Spinal cord (tissue), 9 donors: ENCODE measurements at regions not wholly inside any gene's neighbourhood (a gene's known extent, or its start where the extent isn't known, plus 50 kb on each side); places are given as distances from the start of the nearest gene placed in this dataset.

Source experiments
- DNase-seq, 6 donors: peaks; one replicate each; pipeline versions ENCODE4 v3.0.0 to v3.0.0-alpha.2; 2013 to 2015; ENCODE audit warnings: low spot score in 6 of 6, low read depth in 4 of 6
- H3K27ac ChIP-seq: one replicate; pipeline ENCODE4 v1.5.1; 2013; ENCODE audit warnings: low read depth, low read length, control low read depth
- H3K27me3 ChIP-seq: one replicate; pipeline ENCODE4 v1.6.1; 2013; ENCODE audit warnings: low read length; ENCODE audit not compliant: control insufficient read depth, insufficient read depth
- H3K36me3 ChIP-seq: one replicate; pipeline ENCODE4 v1.6.1; 2013; ENCODE audit warnings: low read length; ENCODE audit not compliant: control insufficient read depth, insufficient read depth
- H3K4me1 ChIP-seq: one replicate; pipeline ENCODE4 v1.6.1; 2013; ENCODE audit warnings: low read length; ENCODE audit not compliant: control insufficient read depth, insufficient read depth
- H3K4me3 ChIP-seq: one replicate; pipeline ENCODE4 v1.5.1; 2013; ENCODE audit warnings: low read depth, low read length, control low read depth
- H3K9me3 ChIP-seq: one replicate; pipeline ENCODE4 v1.6.1; 2013; ENCODE audit warnings: low read length; ENCODE audit not compliant: control insufficient read depth, insufficient read depth
- WGBS: methylation state at CpG from one replicate; pipeline ENCODE4 v1.1.5; 2013; ENCODE audit warnings: missing lambda C conversion rate; ENCODE audit not compliant: insufficient coverage; 5-methylcytosine and 5-hydroxymethylcytosine counted together
- donor health status: healthy.

DNA sequence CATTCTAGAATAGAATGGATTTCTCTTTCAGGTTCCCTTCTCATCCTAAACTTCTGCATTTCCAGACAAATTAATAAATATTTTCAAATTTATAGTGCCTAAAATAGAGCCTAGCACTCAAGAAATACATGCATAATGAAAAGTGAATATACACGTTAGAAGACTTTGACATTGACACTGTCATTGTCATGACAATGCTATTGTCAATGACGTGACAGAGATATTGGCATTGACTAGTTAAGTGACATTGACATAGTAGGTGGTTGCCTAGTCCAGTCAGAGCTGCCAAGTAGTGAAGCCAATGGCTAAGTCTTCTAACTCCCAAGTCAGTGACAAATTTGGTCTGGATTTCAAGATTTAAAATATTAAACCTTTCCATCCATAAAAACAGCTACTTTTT is 410.5 kb downstream of the LMO4 start:
- no peaks in the 10 kb centered on the region for H3K9me3 ChIP-seq
- no peaks in the 10 kb centered on the region for H3K4me1 ChIP-seq
- no peaks in the 10 kb centered on the region for H3K27me3 ChIP-seq
- no peak overlapping the region for H3K4me3 ChIP-seq
- H3K27ac ChIP-seq: no peak overlapping the region
- no peaks in the 10 kb centered on the region for H3K36me3 ChIP-seq
- DNase-seq: no peak
- WGBS: no CpG with 5 or more reads among the region's 2 CpGs

DNA sequence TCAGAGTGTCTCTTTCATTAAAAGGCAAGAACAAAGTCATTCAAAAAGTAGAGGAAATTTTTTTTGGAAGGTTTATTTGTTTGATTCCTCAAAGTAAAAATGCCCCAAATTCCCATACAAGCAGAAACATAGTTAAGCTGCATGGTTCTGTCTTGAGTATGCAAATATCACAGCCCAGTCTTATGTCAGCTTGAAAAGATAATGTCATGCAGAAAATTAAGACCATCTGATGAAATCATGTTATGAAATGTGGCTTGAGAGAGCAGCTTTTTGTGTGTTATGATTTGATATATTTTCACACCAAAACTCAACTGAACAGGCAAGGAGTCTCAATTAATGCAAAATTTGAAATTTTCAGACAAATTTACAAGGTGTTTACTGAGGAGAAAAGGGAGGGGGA is 411.0 kb downstream of the LMO4 start:
- no peak overlapping the region for H3K27ac ChIP-seq
- no peaks in the 10 kb centered on the region for H3K9me3 ChIP-seq
- no peaks in the 10 kb centered on the region for H3K4me1 ChIP-seq
- no peaks in the 10 kb centered on the region for H3K36me3 ChIP-seq
- DNase-seq: peak in 1 of 6 donors; percentile 26
- H3K4me3 ChIP-seq: no peak overlapping the region
- H3K27me3 ChIP-seq: no peaks in the 10 kb centered on the region

DNA sequence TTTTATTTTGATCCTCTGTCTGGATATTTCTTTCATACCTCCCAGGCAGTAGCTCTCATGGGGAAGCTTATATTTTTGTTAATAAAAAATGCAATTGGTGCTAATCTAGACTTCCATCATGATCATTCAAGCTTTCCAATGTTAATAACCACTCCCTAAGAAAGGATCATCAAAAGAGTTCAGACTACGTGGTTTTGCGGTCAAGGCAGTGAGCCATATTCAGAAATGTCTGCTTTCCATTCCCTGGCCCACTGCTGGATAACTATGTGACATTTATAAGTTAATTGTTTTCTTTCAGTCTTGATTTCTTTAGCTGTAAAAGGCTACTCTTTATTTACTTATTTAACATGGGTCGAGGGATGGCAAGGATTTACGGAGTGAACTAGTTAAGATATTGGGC is 414.6 kb downstream of the LMO4 start:
- no peaks in the 10 kb centered on the region for H3K9me3 ChIP-seq
- H3K4me1 ChIP-seq: no peaks in the 10 kb centered on the region
- H3K4me3 ChIP-seq: no peak overlapping the region
- H3K36me3 ChIP-seq: no peaks in the 10 kb centered on the region
- H3K27me3 ChIP-seq: no peaks in the 10 kb centered on the region
- WGBS: no CpG with 5 or more reads among the region's 4 CpGs
- DNase-seq: no peak
- H3K27ac ChIP-seq: no peak overlapping the region

DNA sequence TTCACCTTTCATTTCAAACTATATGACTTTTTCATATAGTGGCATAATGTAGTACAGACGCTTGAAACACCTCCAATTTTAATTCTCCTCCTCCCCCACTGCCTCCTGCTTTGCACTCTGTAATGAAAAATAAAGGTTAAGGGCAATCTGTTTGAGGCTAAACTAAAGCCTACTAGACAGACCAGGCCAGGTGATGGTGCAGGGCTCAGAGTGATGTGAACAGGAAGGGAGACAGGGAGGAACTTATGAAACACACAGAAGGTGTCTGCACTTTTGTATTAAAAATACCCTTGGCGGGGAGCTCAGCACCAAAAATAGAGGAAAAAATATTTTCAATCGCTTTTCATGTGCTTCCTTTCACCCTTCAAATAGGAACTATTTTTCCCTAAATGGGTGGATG is 415.4 kb downstream of the LMO4 start:
- H3K4me1 ChIP-seq: no peaks in the 10 kb centered on the region
- no peaks in the 10 kb centered on the region for H3K27me3 ChIP-seq
- H3K27ac ChIP-seq: no peak overlapping the region
- no peaks in the 10 kb centered on the region for H3K9me3 ChIP-seq
- DNase-seq: no peak
- H3K36me3 ChIP-seq: no peaks in the 10 kb centered on the region
- WGBS: no CpG with 5 or more reads among the region's 3 CpGs
- H3K4me3 ChIP-seq: no peak overlapping the region

DNA sequence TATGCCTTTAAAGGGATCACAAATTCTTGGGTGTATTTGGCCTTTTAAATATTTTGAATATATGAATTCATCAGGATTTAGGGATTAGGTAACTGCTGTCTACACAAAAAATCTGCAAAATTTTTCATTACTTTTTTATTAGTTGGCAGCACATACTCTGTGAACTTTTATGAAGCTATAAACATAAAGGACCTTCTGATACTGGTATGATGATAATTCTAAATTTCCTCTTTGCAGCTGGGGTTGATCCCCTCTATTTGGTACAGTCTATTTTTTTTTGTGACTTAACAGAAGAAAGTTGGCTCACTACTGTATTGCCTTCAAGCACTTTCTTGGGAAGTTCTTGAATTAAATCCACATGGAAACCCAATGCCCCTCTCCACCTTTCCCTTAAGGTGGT is 416.1 kb downstream of the LMO4 start:
- H3K4me1 ChIP-seq: no peaks in the 10 kb centered on the region
- H3K4me3 ChIP-seq: no peak overlapping the region
- H3K27me3 ChIP-seq: no peaks in the 10 kb centered on the region
- DNase-seq: no peak
- H3K27ac ChIP-seq: no peak overlapping the region
- no peaks in the 10 kb centered on the region for H3K9me3 ChIP-seq
- no peaks in the 10 kb centered on the region for H3K36me3 ChIP-seq

DNA sequence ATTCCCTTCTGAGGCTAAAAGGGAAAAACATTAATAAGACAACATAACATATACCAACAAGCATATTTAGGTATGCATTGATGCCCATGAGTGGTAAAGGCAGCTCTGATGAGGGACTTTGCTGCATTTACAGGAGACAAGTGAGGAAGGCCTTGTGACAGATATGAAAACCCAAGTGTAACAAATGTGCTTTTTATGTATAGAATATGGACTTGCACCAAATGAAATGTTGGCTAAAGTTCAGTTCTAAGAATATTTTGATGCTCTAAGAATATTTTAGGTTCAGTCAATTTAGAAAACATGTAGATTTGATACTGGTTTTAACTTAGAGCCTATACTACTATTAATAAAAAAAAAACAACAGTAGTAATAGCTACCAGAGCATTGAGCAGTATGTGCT is 424.7 kb downstream of the LMO4 start:
- H3K4me3 ChIP-seq: no peak overlapping the region
- no peak overlapping the region for H3K27ac ChIP-seq
- DNase-seq: peak in 1 of 6 donors; percentile 52
- H3K27me3 ChIP-seq: no peaks in the 10 kb centered on the region
- no peaks in the 10 kb centered on the region for H3K9me3 ChIP-seq
- no peaks in the 10 kb centered on the region for H3K36me3 ChIP-seq
- H3K4me1 ChIP-seq: no peaks in the 10 kb centered on the region

DNA sequence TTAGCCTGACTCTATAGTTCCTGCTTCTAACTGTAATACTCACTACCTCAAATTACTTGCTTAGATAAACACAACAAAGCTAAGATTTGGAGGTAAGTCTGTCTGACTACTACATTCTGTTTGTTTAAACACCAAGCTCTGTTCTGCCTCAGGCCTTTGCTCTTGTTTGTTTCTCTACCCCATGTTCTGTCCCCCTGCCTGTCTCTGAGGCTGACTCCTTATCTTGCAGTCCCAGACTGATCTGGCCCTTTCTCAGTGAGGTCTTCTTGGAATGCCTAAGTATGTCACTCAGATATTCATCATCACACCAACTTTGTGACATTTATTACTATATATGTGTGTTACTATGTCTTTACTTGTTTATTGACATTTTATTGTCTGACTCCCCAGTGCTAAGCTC is 425.5 kb downstream of the LMO4 start:
- Histone ChIP-seq H3K4me3 (no peak overlapping the region), H3K4me1 (no peaks in the 10 kb centered on the region), H3K27me3 (no peaks in the 10 kb centered on the region), H3K9me3 (no peaks in the 10 kb centered on the region), H3K36me3 (no peaks in the 10 kb centered on the region), H3K27ac (no peak overlapping the region)
- no peak for DNase-seq

DNA sequence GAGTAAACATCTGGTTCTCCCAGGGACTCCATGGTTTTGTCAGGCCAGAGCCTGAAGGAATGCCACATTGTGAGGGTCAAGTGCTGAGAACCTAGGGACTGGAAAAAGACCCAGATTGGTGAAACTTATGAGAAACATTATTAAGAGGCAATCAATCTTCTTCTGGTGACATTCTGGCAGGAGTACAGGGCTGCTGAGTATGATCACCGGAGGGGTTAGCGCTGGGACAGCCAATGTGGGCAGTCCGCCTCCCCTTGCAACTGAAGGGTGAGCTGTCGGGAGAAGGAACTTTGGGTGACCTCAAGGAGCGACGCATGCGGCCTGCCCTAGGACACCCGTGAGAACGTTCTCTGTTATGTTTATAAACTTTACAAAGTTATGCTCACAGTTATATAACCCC is 429.0 kb downstream of the LMO4 start:
- Histone ChIP-seq H3K9me3 (no peaks in the 10 kb centered on the region), H3K4me3 (no peak overlapping the region), H3K27me3 (no peaks in the 10 kb centered on the region), H3K36me3 (no peaks in the 10 kb centered on the region), H3K4me1 (no peaks in the 10 kb centered on the region), H3K27ac (no peak overlapping the region)
- DNase-seq: peak in 1 of 6 donors; percentile 32
- WGBS: 75% methylated on average over 3 of the region's 9 CpGs

DNA sequence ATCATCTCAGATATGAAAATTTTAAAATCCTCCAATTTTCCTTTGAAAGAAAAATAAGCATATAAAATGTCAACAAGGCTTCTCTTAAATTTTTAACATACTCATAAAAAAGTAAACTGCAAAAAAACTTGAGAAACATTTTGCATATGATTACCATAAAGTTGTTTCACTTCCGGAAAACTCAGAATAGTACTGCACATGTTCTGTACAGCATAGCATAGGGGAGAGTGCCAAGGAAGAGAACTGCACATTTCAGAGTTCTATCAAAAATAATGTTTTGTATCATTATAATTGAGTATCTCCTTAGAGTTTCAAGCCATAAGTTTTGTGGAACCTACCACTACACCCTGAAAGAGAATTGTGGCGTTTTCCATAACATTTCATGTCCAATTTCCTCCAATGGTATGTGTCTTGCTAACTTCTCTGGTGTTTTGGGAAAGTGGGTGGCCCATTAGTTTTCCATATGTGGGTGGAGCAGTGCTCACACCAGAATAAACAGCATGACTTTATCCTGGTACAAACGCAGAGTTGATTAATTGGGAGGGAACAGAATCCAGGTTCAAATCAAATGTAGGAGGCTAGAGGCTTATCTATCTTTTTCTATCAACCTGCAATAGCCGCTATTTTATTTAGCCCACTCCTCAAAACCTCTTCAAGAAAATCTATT is 430.9 kb downstream of the LMO4 start:
- WGBS: 0% methylated on average over 1 of the region's 4 CpGs
- Histone ChIP-seq H3K4me3 (no peak overlapping the region), H3K4me1 (no peaks in the 10 kb centered on the region), H3K36me3 (no peaks in the 10 kb centered on the region), H3K27me3 (no peaks in the 10 kb centered on the region), H3K27ac (no peak overlapping the region), H3K9me3 (no peaks in the 10 kb centered on the region)
- DNase-seq: peak in 1 of 6 donors; percentile 60

DNA sequence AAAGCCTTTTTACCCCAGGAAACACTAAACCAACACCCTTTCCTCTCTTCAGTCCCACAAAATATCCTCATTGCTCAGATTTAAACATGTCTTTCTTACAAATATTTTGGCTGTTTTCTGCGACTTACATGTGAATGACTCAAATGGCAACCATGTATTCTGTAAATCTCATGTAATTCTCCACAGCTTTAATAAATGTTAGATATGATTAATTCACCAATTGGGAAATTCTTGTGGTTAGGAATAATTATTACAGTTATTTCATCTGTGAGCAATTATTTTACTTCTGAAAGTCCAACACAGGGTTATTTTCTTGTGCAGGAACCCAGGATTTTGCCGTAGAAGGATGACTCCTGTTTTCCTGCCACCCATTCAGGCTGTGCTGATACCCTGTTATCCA is 431.5 kb downstream of the LMO4 start:
- no peak for DNase-seq
- H3K4me3 ChIP-seq: no peak overlapping the region
- no peaks in the 10 kb centered on the region for H3K36me3 ChIP-seq
- H3K27ac ChIP-seq: no peak overlapping the region
- no peaks in the 10 kb centered on the region for H3K27me3 ChIP-seq
- no CpG with 5 or more reads among the region's 2 CpGs for WGBS
- no peaks in the 10 kb centered on the region for H3K9me3 ChIP-seq
- no peaks in the 10 kb centered on the region for H3K4me1 ChIP-seq
